GM19438 (cell line): ENCODE measurements at regions not wholly inside any gene's neighbourhood (a gene's known extent, or its start where the extent isn't known, plus 50 kb on each side); places are given as distances from the start of the nearest gene placed in this dataset.

Source experiments
- ATAC-seq: cut with Tn5 transposase; IDR thresholded peaks from one replicate; pipeline ENCODE4 v1.9.1; 2021; ENCODE audit warnings: low read depth; ENCODE audit not compliant: unreplicated experiment

- no peak for ATAC-seq
These were observed 760.6 kb downstream of the IRX1 start for GRCh38 chr5:4356201-4356600.

GRCh38 chr5:4359847-4360246 is 764.2 kb downstream of the IRX1 start:
- ATAC-seq, result no peak

- no peak for ATAC-seq
These were observed 766.1 kb downstream of the IRX1 start for GRCh38 chr5:4361753-4362152.

GRCh38 chr5:4362411-4362810 is 766.8 kb downstream of the IRX1 start:
- no peak for ATAC-seq

GRCh38 chr5:4363045-4363444 is 767.4 kb downstream of the IRX1 start:
- no peak for ATAC-seq

GRCh38 chr5:4366628-4367027 is 771.0 kb downstream of the IRX1 start:
- no peak for ATAC-seq

- ATAC-seq, result no peak
These were observed 769.9 kb upstream of the ADAMTS16 start for GRCh38 chr5:4370218-4370617.

GRCh38 chr5:4372481-4372880 is 767.6 kb upstream of the ADAMTS16 start:
- ATAC-seq, result no peak

GRCh38 chr5:4373051-4373820 is 766.9 kb upstream of the ADAMTS16 start:
- ATAC-seq, result no peak

- ATAC-seq, result no peak
These were observed 765.3 kb upstream of the ADAMTS16 start for GRCh38 chr5:4374866-4375265.

- no peak for ATAC-seq
These were observed 764.5 kb upstream of the ADAMTS16 start for GRCh38 chr5:4375640-4376039.

GRCh38 chr5:4383102-4383501 is 757.0 kb upstream of the ADAMTS16 start:
- ATAC-seq, result no peak

GRCh38 chr5:4383518-4384198 is 756.5 kb upstream of the ADAMTS16 start:
- no peak for ATAC-seq

GRCh38 chr5:4384649-4385048 is 755.5 kb upstream of the ADAMTS16 start:
- ATAC-seq, result no peak

GRCh38 chr5:4386152-4386551 is 754.0 kb upstream of the ADAMTS16 start:
- no peak for ATAC-seq

GRCh38 chr5:4387290-4387689 is 752.8 kb upstream of the ADAMTS16 start:
- no peak for ATAC-seq

GRCh38 chr5:4395752-4396151 is 744.4 kb upstream of the ADAMTS16 start:
- no peak for ATAC-seq

- no peak for ATAC-seq
These were observed 734.4 kb upstream of the ADAMTS16 start for GRCh38 chr5:4405614-4406219.

- ATAC-seq, result no peak
These were observed 730.0 kb upstream of the ADAMTS16 start for GRCh38 chr5:4410151-4410550.

- no peak for ATAC-seq
These were observed 728.5 kb upstream of the ADAMTS16 start for GRCh38 chr5:4411664-4412063.

GRCh38 chr5:4413996-4414395 is 726.1 kb upstream of the ADAMTS16 start:
- ATAC-seq, result no peak

- no peak for ATAC-seq
These were observed 722.0 kb upstream of the ADAMTS16 start for GRCh38 chr5:4418084-4418483.
